HL-60 (cell line): ENCODE measurements at regions not wholly inside any gene's neighbourhood (a gene's known extent, or its start where the extent isn't known, plus 50 kb on each side); places are given as distances from the start of the nearest gene placed in this dataset.
A peak's percentile ranks its signal among the peaks of the same experiment; 100 is the strongest.

Experiments used
- DNase-seq, 2 experiments: peaks; one replicate each; pipeline ENCODE4 v3.0.0-alpha.2; 2010 to 2020; ENCODE audit warnings: low read depth in 1 of 2, low spot score in 1 of 2
- H3K27ac ChIP-seq: fragments of 250-450 bp; sonication (Bioruptor Pico); replicated peaks from 2 replicates; pipeline ENCODE4 v1.5.1; 2020; ENCODE audit warnings: mild to moderate bottlenecking, moderate library complexity
- H3K27me3 ChIP-seq: fragments of 250-450 bp; sonication (Bioruptor Pico); 2 replicates; pipeline ENCODE4 v1.5.1; 2021; ENCODE audit warnings: mild to moderate bottlenecking, moderate library complexity; ENCODE audit not compliant: insufficient read depth, poor library complexity, severe bottlenecking
- H3K4me3 ChIP-seq: replicated peaks from 2 replicates; pipeline ENCODE4 v1.5.1; 2011; ENCODE audit warnings: mild to moderate bottlenecking, control low read depth, low read length; ENCODE audit not compliant: insufficient read depth
- CTCF ChIP-seq: IDR thresholded peaks from one replicate; pipeline ENCODE4 v1.5.1; 2011; ENCODE audit warnings: low read length, control low read depth, inconsistent platforms; ENCODE audit not compliant: insufficient read depth
- GABPA ChIP-seq: IDR thresholded peaks from 2 replicates; pipeline ENCODE4 v1.6.1; 2012; ENCODE audit warnings: low read depth
- POLR2AphosphoS5 ChIP-seq: IDR thresholded peaks from 2 replicates; pipeline ENCODE4 v1.6.1; 2012; ENCODE audit warnings: low read depth
- REST ChIP-seq: IDR thresholded peaks from 2 replicates; pipeline ENCODE4 v1.6.1; 2012; ENCODE audit warnings: low read depth; ENCODE audit not compliant: insufficient replicate concordance
- SPI1 ChIP-seq: IDR thresholded peaks from 2 replicates; pipeline ENCODE4 v1.6.1; 2012; ENCODE audit warnings: low read depth, mild to moderate bottlenecking, borderline replicate concordance
- microRNA-seq: library from miRNA; unstranded; fragments of <30 nt; microRNA quantifications from one replicate; pipeline ENCODE4, GENCODE V29; 2018

GRCh38 chr7:131276748-131277147 lies 50.9 kb upstream of the MKLN1 start:
- H3K27me3 ChIP-seq, result no peaks in the 10 kb centered on the region
- TF ChIP-seq CTCF, result no peak
- no peak for TF ChIP-seq SPI1
- TF ChIP-seq GABPA, result no peak
- no peak for TF ChIP-seq POLR2AphosphoS5
- no peak for TF ChIP-seq REST
- no peak overlapping the region for H3K4me3 ChIP-seq
- no peak overlapping the region for H3K27ac ChIP-seq
- no peak for DNase-seq

Small RNA genes lying in the stretch of these regions (microRNA-seq; reads per million reads assigned to microRNA genes)
- gene MIR29A, result 691 reads per million, percentile 85 among the genes with 10 or more reads in this experiment
